ENCODE measurements at regions not wholly inside any gene's neighbourhood (a gene's known extent, or its start where the extent isn't known, plus 50 kb on each side); places are given as distances from the start of the nearest gene placed in this dataset.

DNA sequence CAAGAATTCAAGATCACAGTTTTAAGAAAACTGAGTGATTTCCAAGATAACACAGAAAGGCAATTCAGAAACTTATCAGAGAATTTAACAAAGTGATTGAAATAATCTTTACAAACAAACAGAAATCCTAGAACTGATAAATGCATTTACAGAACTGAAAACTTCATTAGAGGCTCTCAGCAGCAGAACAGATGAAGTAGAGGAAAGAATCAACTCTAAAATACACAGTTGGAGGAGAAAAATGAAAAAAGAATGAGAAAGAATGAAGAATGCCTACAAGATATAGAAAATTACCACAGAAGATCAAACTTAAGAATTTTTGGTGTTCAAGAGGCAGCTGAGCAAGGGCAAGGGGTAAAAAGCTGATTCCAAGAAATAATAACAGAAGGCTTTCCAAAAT lies 168.8 kb downstream of the POLR2M start:
- TF ChIP-seq, protein P1, sequence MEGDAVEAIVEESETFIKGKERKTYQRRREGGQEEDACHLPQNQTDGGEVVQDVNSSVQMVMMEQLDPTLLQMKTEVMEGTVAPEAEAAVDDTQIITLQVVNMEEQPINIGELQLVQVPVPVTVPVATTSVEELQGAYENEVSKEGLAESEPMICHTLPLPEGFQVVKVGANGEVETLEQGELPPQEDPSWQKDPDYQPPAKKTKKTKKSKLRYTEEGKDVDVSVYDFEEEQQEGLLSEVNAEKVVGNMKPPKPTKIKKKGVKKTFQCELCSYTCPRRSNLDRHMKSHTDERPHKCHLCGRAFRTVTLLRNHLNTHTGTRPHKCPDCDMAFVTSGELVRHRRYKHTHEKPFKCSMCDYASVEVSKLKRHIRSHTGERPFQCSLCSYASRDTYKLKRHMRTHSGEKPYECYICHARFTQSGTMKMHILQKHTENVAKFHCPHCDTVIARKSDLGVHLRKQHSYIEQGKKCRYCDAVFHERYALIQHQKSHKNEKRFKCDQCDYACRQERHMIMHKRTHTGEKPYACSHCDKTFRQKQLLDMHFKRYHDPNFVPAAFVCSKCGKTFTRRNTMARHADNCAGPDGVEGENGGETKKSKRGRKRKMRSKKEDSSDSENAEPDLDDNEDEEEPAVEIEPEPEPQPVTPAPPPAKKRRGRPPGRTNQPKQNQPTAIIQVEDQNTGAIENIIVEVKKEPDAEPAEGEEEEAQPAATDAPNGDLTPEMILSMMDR (IDR thresholded peaks at IDR 0.05; ENCODE audit: low read depth, low read length) = no peak
- DNase-seq (ENCODE audit: extremely low read depth, low read depth) = no peak

DNA sequence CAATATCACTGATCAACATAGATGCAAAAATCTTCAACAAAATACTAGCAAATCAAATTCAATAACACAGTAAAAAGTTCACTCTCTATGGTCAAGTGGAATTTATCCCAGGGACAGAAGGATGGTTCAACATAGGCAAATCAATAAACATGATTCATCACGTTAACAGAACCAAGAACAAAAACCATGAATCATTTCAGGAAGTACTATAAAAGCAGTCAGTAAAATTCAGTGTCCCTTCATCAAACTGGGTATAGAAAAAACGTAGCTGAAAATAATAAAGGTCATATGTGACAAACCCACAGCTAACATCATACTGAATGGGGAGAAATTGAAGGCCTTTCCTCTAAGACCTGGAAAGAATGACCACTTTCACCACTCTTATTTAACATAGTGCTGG lies 172.1 kb downstream of the POLR2M start:
- DNase-seq (ENCODE audit: extremely low read depth, low read depth) = no peak
- TF ChIP-seq, protein P1 (IDR thresholded peaks at IDR 0.05; ENCODE audit: low read depth, low read length) = no peak

DNA sequence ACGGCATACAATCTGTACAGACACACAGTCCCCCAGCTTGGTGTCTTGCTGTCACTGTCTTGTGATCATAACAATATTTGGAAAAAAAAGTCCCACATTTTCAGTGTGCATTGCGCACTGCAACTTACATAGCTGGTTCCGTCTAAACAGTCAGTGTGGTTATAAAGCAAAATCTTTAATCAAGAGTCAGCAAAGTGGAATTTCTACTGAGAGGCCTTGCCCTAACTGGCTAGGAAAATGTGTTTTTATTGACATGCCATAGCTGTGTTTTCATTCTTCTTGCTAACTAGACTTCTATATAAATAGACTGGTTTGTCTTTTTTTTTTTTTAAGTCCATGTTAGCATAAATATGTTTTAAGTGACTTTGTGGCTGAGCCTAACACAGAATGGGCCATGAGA lies 174.8 kb downstream of the POLR2M start:
- no peak for DNase-seq (ENCODE audit: extremely low read depth, low read depth)
- TF ChIP-seq, protein P1 (IDR thresholded peaks at IDR 0.05; ENCODE audit: low read depth, low read length) = no peak

DNA sequence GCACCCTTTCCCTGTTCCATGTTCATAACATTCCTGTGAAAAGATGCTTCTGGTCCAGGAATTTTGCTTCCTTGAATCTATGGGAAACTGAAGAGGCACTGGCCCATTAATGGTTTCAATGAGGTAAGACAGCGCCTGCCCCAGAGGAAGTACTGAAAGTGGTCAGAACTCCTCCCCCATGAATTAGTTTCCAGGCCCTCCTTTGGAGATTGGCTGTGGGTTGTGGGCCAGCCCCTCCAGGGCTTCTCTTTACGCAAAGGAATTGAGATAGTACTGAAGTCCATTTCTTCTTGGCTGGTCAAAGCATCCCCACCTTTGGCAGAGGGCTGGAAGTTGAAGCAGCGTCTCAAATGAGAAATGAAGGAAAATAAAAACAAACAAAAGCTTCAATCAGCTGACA lies 175.5 kb downstream of the POLR2M start:
- DNase-seq (ENCODE audit: extremely low read depth, low read depth) = no peak
- TF ChIP-seq, protein P1 (IDR thresholded peaks at IDR 0.05; ENCODE audit: low read depth, low read length) = no peak

DNA sequence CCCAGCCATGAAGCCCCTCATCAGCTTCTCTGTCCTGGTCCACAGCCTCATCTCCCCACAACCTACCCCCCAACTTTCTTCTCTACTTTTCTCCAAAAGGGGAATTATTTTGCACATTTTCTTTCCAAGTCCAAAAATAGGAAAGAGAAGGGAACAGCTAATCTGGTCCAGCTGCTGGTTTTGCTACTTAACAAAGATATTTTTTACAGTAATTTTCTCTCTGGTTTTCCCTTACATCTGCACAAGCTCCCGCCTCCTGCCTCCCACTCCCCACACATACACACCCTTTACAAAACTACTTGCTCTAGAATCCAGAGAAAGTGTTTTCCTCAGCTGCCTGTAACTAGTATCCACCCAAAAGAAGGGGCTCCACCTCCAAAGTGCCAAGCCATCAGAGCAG lies 177.2 kb downstream of the POLR2M start:
- TF ChIP-seq, protein P1 (IDR thresholded peaks at IDR 0.05; ENCODE audit: low read depth, low read length) = no peak
- DNase-seq (ENCODE audit: extremely low read depth, low read depth) = no peak

DNA sequence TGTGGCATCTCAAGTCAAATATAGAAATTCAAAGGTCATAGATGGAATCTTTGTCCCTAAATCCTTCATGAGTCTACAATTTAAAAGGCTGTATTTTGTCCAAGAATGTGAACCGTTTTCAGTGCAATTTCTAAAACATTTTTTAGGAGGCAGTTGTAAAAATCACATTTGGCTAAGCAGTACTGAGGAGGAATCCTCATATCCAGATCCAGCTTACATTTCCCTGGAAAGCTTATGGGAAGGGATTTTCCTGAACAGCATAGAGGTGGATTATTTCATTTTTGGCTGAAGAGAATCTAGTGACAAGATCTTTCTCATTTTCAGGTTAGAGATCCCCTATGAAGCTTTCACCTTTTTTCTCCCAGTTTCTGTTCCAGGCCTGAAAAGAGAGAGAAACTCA lies 178.4 kb downstream of the POLR2M start:
- TF ChIP-seq, protein P1 (IDR thresholded peaks at IDR 0.05; ENCODE audit: low read depth, low read length) = no peak
- no peak for DNase-seq (ENCODE audit: extremely low read depth, low read depth)

DNA sequence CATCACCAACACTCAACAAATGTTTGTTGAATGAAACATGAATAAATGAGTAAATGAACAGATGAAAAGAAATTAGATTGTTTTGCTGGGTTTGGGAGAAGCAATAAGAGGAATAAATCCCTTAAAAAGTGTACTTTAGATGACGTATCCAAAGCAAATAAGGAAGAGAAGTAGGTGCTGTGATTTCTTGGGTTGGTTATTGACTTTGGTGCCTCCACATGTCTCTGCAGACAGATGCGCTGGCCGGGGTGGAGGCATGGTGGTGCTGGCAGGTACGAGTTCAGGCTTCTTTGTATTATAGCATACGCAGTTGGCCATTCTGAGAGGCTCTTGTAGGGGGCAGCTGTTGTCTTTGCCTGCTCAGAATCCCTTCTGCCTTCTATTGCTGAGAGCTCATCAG lies 178.9 kb downstream of the POLR2M start:
- TF ChIP-seq, protein P1 (IDR thresholded peaks at IDR 0.05; ENCODE audit: low read depth, low read length) = no peak
- no peak for DNase-seq (ENCODE audit: extremely low read depth, low read depth)
